ENCODE measurements at regions not wholly inside any gene's neighbourhood (a gene's known extent, or its start where the extent isn't known, plus 50 kb on each side); places are given as distances from the start of the nearest gene placed in this dataset.

DNA sequence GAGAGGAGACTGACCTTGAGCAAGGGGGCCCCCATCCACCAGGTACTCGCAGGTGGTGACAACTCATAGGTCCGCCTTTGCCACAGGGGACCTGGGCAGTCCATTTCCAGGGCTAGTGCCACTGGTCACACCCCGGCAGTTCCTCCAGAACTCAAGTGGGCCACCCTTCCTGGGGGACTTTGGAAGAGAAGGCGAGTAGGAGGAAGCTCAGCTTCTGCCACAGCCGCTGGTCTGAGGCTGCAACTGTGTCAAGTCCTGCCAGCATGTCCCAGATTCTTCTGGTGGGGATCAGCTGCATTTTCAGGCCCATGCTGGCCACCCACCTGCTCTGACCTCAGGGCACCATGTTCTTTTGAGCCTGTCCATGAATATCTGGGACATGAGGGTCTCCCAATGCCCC, 423.9 kb upstream of the MYT1L start:
- DNase-seq: no peak

DNA sequence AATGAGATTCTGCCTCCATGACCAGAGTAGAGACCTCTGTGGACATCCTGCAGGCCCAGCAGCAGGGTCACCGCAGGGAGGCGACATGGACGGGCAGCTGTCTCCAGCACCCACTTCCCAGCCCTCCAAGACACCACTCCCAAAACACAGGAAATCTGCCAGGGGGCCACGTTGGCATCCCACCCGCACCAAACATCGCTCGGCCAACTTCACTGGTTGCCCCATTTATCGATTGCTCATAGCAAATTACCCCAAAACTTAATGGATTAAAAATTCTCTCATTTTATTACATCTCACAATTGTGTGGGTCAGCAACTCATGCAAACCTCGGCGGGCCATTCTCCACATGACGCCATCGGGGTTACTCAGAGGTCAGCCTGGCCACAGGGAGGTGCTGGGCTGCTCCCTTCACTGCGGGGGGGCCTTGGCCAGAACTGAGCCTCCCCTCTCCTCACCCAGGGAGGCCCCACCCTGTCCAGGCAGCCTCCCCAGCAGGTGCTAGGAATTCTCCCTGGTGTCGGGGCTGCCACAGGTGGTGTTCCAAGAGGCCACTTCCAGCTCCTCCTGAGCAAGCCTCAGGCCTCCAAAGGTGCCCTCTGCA, 420.7 kb upstream of the MYT1L start:
- DNase-seq: no peak

DNA sequence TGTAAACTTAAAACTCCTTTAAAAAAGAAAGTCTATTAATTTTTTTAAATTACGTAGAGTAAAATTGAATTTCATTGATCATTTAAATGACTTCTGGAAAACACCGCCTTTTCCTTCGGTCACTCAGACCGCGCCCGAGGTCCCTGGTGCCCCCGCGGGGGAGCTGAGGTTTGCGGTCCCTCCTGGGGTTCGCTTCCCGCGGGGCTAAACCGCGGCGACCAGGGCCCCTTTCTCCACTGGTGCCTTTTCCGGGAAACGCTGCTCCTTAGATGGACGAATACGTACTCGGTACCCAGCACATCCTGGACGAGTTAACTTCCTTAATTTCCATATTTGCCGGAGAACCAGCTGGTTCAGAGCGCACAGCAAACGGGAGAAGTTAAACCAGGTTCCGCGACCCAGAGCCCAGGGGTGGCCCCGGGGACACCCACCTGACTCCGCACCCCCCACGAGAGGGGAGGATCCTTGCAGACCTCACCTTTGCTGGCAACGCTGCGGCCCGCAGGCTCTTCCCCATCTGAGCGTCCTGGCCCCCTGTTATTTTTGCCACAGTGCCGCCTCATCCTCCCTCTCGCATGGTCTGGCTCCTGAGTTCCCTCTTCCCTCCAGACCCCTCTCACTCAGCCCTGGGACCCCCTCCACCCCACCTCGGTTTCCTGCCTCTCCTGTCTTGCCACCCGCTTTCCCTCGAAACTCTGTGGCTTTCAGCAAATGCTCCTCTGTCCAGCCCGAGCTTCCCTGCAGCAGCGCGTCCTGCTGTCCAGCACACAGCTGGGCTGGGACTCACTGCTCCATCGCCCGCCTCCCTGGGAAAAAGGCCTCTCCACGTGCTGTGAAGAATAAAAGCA, 420.0 kb upstream of the MYT1L start:
- DNase-seq: no peak

DNA sequence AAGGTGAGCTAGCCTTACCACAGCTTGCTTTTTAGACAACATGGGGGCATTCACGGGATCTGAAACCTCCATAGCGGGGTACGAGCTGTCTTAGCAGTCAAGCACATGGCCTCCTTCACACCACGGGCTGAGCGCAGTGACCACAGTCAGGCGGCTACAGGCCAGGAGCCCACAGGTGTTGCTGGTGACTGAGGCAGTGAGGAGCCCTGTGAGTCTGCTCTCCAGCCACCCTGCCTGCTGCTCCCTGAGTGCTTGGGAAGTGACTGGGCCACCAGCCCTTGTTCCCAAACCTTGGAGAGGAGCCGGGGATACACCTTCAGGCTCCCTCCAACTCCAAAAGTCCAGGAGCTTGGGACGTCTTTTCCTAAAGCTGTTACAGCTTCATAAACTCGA, 418.1 kb upstream of the MYT1L start:
- DNase-seq: no peak

DNA sequence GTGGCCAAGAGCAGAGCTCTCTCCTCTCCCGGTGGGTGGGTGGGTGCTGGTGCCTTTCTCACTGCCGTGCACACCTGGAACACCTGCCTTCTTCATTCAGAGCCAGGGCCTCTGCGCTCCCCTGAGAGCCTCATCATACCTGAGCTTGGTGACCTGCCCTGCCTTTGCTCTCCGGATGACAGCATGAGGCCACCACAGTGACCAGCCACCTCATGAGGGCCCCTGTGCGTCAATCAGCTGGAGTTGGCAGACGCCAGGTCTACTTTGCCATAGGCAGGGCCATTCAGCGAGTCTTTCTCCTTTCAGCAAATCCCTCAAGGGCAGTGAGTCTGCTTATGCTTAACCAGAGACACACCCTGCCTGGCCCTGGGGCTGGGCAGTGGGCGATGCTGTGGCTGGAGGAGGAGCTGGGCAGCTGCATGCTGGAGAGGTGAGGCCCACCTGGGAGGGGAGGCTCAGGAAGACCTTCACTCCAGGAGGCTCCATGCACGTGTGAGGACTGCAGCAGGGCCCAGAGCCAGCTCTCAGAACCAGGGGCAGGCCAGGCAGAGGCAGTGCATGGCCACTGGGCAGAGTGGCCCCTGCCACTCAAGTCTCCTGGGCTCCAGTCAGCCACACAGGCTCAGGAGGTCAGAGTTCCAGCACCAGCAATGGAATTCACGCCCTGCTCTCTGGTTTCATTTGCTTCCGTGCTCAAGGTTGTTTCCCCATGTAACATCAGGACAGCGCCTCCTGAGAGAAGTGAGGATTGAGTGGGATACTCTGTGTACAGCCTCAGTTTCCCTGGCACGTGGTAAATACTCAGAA, 417.5 kb upstream of the MYT1L start:
- DNase-seq: no peak

DNA sequence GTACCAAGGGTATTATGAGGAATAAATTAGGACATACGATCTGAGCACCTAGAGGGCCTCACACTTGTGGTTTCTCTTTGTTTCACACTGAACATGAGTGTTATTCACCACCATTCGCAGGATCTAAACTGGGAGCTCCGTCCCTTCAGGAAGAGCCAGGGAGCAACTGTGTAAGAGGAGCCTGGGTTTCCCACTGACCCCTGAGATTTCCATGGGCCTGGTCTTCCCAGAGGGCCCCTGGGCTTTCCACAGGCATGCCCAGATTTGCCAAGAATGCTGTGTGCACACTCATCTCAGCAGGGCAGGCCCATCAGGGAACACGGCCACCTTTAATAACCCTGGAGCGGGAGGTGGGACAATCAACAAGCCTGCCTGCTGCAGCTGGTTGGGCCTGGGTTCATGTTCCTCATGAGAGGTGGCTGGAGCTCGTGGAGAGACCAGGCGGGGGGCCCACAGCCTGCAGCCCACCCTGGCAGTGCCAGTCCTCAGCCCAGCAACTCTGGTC, 416.8 kb upstream of the MYT1L start:
- no peak for DNase-seq

DNA sequence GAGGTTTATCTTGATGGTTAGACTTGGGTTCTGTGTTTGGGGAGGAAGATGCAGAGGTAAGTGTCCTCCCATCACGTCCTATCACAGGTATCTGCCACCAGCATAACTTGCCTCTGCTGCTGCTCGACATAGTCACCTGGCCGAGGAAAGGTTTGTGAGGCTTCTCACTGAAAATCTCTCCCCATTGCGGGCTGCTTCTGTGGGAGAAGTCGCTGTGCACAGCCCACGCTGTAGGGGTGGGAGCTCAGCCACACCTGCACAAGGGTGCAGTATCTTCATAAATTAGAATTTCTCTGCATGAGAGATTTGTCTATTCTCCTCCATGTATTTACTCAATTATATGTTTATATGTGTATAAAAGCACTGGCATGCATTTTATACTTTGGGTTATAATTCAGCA, 415.7 kb upstream of the MYT1L start:
- no peak for DNase-seq

DNA sequence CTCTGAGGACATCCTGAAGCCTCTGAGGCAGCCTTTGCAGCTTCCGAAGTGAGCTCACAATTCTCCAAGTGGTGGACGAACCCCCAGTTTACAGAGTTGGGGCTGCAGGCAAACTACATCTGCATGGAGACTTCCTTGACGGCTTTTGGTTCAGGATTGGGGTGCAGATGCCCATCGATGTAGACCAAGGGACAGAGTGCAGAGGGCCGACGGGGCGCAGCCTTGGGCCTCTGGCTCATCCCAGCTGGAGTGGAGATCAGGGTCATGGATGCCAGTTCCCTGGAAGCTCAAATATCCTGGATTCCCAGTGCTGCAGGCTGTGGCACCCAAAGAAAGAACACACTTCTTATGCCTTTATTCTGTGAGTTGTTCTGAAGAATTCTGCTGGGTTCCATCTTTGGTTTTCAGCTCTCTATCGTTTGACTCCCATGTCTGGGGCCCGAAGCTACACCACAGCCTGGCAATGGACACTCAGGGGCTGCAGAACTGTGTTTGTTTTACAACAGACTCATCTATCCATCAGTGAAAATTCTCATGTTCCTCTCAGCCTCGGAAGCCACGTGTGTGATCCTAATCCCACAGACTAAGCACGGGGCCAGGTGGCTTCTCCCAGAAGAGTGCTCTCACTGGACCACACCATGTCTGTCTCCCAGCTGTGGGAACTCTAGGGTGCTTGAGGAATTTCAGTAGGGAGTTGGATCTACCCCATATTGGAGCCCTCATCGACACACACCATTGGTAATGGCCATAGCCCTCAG, 414.1 kb upstream of the MYT1L start:
- no peak for DNase-seq

DNA sequence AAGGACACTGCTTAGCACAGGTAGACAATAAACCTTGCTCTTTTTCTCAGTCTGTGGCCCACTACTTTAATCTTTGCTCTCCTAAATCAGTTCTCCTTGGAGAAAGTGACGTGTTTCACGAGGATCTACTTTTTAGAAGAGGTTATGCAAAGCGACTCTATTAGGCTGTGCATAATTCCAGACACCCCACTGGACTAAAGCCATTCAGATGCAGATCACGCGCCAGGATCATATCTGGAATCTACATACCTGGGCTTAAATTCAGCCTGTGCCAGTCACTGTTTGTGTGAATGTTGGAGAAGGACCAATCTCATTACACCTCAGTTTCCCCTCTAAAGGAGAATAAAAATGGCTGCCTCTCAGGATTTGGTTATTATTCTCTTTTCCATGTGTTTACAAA, 413.0 kb upstream of the MYT1L start:
- DNase-seq: no peak

DNA sequence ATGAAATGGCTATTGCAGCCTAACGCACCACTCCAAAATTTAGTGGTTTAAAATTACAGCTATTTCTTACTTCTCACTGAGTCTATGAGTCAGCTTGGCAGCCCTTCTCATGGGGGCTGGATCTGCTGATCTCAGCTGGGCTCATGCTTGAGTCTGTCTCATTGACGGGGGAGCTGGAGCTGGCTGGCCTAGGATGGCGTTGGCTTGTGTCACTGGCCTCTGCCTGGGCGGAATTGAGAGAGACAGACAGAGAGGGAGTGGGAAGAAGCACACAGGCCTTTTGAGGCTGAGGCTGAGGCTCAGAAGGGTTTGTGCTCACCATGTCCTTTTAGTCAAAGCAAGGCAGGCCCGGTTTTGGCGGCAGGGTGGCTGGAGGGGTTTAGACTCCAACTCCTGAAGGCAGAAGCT, 412.1 kb upstream of the MYT1L start:
- DNase-seq: no peak

DNA sequence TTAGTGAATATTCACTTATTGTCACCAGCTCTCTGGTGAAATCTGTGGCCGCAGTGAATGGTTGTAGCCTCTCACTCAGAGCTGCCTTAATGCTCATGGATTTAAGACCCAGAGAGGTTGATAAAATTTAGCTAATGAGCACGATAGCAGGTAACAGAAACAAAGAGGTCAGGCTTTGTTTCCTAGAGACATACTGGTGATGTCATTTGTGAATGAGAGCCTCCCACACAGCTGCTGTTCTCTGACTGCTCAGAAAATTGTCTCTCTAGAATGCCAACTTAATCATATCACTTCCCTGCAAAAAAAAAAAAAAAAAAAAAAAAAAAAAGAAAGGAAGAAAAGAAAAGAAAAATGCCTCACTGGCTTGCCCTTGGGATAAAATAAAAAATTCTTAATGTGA, 411.7 kb upstream of the MYT1L start:
- DNase-seq: no peak

DNA sequence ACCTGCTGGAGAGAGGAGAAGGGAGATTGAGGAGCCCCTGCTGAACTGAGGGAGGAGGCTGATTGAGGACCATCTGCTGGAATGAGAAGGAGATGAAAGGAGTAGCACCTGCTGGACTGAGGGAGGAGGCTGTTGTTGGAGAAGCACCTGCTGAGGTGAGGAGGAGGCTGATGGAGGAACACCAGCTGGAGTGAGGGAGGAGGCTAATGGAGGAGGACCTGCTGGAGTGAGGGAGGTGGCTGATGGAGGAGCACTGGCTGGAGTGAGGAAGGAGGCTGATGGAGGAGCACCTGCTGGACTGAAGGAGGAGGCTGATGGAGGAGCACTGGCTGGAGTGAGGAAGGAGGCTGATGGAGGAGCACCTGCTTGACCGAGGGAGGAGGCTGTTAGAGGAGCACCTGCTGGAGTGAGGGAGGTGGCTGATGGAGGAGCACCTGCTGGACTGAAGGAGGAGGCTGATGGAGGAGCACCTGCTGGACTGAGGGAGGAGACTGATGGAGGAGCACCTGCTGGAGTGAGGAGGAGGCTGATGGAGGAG, 409.2 kb upstream of the MYT1L start:
- DNase-seq: no peak

DNA sequence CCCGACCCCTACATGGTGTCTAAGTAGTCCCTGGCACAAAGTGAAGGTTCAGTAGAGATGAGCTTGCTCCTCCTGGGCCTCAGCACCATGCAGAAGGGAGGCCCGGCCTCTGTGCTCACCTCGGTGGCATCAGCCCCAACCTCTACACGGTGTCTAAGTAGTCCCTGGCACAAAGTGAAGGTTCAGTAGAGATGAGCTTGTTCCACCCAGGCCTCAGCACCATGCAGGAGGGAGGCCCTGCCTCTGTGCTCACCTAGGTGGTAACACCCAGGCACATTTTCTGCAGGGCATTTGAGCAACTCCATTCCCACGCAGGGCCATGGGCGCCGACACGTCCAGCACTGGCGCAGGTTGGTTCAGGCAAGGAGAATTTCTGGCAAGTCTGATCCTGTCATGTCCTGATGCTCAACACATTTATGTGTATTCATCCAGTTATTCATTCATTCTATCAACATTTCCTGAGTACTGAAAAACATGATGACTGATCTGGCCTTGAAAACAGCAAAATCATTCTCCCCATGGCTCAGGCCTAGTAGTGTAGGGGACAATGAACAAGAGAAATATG, 408.2 kb upstream of the MYT1L start:
- no peak for DNase-seq

DNA sequence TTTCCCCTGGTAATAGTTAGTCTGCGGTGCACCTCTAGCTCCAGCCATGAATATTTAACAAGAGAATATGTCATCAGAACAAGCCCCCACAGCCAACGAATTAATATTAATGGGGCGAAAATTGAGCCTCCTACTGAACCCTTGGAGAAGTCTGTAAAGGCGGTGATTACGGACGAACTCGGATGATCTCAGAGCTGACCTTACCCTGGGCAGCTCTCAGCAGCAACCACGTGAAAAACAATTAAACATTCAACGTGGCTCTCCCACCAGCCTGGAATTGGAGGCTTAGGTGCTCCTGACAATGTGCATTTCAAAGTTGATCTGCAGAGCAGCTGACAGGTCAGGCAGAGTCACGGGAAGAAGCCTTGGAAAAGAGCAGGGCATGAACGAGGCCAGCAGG, 407.6 kb upstream of the MYT1L start:
- DNase-seq: no peak

DNA sequence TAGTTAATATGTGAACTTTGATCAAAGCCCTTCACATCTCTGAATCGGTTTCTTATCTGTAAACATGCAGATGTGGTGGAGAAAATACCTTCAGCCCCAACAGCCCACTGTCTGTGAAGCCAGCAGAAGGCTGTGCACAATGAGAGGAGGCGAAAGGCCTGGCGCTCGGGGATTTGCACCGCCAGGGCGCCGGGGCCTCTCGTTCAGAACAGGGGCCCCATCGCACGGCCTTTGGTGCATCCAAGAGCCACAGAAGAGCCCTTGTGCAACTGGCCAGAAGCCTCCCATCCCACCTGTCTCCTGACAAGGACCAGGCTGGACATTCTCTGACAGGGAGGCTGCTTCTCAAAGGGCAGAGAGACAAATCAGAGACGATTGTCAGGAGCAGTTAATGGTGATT, 407.2 kb upstream of the MYT1L start:
- no peak for DNase-seq

DNA sequence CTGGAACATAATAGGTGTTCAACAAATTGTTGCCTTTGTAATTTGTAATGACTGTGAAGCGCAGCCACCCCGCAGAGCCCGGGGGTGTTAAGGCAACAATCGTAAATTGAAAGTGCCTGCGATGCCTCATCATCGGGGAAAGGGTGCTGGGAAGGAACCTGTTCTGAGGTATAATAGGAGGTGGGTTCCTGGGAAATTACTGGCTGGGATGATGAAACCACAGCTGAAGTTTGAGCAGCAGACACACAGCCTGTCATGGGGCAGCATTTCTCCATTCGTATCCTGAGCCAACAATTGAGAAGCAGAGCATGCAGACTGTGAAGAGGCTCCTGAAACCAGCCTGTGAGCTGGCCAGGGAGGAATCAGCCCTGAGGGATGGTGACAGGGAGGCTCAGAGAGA, 404.0 kb upstream of the MYT1L start:
- no peak for DNase-seq

DNA sequence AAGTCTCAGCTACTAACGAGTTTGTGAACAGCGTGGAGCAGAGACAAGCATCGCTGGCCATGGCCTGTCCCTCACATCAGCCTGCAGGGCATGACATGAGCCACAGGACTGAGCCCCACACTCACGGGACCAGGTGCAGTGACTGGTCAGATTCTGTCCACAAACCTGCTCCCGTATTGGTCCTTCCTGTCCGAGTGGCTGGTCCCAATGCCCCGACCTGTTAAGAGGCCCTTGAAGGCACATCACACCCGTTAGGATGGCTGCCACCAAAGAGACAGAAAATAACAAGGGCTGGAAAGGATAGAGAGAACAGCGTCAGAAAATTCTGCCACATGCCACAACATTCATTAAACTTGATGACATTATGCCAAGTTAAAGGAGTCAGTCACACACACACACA, 403.2 kb upstream of the MYT1L start:
- DNase-seq: no peak

DNA sequence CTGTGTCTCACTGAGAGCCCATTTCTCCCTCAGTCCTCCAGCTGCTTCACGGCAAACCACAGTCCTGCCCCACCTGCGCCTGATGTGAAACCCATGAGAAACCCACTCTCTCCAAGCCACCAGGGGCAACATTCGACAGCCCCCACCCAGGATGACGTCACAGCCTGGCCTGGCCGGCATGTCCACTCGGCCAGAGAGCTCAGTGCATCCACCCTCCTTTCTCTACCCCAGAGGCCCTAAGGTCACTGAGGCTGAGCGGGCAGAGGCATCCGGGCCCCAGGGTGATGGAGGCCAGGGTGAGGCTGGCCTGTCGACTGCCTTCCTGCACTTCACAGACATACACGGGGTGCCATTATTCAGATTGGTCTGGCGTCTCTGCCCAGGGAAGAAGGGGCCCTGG, 402.7 kb upstream of the MYT1L start:
- no peak for DNase-seq

DNA sequence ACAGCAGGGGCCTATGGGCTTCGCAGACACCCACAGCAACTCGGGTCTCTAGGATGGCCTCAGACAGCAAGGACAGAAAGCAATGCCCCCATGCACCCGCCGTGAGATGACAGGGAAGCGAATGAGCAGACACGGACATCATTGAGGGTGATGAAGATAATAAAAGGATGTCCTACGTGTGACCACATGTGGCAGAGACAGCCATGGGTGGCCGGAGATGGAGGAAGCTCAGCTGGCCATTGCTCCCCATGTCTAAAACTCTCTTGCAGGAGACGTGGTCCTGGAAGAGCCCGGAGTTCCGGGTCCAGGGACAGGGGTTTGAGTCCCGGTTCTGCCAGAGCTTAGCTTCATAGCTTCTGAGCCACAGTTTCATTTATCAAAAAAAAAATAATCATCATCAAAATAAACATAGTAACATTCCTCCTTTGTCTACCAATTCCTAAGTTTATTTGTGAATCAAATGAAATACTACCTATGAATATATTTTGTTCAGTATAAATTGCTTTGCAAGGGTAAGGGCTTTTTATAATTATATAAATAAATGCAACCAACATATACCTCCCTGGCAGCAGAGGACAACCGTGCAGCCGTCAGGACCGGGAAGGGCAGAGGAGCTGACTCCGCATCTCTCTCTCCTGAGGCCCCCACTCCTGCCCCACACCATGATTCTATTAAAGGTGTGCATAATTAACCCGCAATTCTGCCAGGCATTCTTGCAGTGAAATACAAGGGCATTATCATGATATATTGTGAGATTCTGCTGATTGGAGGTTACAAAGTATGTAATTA, 401.4 kb upstream of the MYT1L start:
- no peak for DNase-seq

DNA sequence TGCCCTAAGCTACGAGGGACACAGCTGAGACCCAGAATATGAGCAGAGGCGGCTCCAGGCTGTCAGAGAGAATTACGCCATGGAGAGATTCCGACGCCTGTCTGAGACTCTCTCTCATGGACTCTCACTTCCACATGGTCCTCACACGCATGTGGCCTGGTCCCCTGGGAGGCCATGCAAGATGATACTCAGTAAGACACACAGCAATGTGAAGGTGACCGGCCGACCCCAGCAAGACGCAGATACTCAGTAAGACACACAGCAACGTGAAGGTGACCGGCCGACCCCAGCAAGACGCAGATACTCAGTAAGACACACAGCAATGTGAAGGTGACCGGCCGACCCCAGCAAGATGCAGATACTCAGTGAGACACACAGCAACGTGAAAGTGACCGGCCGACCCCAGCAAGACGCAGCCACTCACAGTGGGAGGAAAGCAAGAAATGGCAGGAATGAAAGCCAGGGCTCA, 400.8 kb upstream of the MYT1L start:
- no peak for DNase-seq

DNA sequence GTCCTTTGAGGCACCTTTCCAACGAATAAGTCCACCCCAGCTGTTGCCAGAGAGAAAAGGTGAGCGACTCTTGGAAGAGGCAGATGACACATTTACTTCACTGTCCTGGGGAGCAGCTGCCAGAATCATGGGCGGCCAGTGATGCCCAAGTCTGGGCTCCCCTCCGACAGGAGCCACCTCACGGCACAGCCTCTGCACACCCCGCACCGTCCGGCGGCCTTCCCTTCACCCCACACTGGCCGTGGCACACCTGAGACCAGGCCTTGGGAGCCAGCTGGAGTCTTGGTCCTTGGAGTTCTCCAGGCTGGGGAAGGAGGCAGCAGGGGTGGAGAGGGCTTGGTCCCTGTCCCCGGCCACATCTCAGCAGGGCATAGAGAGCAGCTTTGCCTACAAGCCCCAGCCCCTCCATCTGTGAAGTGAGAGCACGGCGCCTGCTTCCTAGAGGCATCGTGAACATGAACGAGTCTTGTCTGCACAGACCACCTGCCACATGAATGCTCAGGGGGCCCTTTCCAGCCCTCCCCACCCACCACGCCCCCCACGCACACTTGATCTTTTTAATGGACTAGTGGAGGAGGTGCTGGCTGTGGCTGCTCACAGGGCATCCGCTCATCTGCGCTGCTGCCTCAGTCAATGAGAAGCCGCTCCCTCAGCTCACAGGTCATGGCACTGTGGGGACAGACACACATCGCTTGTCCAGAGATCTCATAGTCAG, 400.2 kb upstream of the MYT1L start:
- no peak for DNase-seq

All from hematopoietic multipotent progenitor cell treated with erythropoietin and hydrocortisone succinate and interleukin-3 and kit ligand, for 4 days (in vitro differentiated cells).